SK-N-SH treated with all-trans-retinoic acid at 6 μM for 48 hours (cell line): ENCODE measurements at regions not wholly inside any gene's neighbourhood (a gene's known extent, or its start where the extent isn't known, plus 50 kb on each side); places are given as distances from the start of the nearest gene placed in this dataset.

ENCODE experiments used
- ATAC-seq: fragments of 200-7000 bp; cut with Tn5 transposase; 3 replicates; pipeline ENCODE4 v1.9.1; 2020; ENCODE audit warnings: mild to moderate bottlenecking, moderate library complexity
- ARNTL ChIP-seq: fragments of 450-650 bp; formaldehyde crosslinking; IDR thresholded peaks from 2 replicates; pipeline ENCODE4 v1.5.0; 2020; ENCODE audit warnings: low read depth, mild to moderate bottlenecking, moderate library complexity, borderline replicate concordance
- BACH2 ChIP-seq: fragments of 250-450 bp; sonication (Bioruptor Pico); IDR thresholded peaks from 2 replicates; pipeline ENCODE4 v1.9.0; 2021; ENCODE audit warnings: mild to moderate bottlenecking, borderline replicate concordance
- CREB5 ChIP-seq: fragments of 250-450 bp; sonication (Bioruptor Pico); IDR thresholded peaks from 2 replicates; pipeline ENCODE4 v1.5.1; 2020; ENCODE audit warnings: low read depth, mild to moderate bottlenecking, moderate library complexity
- CSDC2 ChIP-seq: fragments of 250-450 bp; sonication (Bioruptor Pico); IDR thresholded peaks from 2 replicates; pipeline ENCODE4 v1.5.0; 2020; ENCODE audit warnings: mild to moderate bottlenecking, moderate library complexity
- ESRRG ChIP-seq: fragments of 250-450 bp; sonication (Bioruptor Pico); IDR thresholded peaks from 2 replicates; pipeline ENCODE4 v1.6.1; 2021; ENCODE audit warnings: mild to moderate bottlenecking
- GLIS3 ChIP-seq: fragments of 250-450 bp; sonication (Bioruptor Pico); IDR thresholded peaks from 2 replicates; pipeline ENCODE4 v1.5.0; 2020; ENCODE audit warnings: mild to moderate bottlenecking, moderate library complexity
- ISL1 ChIP-seq: fragments of 250-450 bp; sonication (Bioruptor Pico); IDR thresholded peaks from 2 replicates; pipeline ENCODE4 v2.1.2; 2022; ENCODE audit warnings: mild to moderate bottlenecking, moderate library complexity
- OSR1 ChIP-seq: fragments of 250-450 bp; sonication (Bioruptor Pico); IDR thresholded peaks from 2 replicates; pipeline ENCODE4 v1.8.0; 2022; ENCODE audit warnings: moderate library complexity, mild to moderate bottlenecking, inconsistent platforms
- PATZ1 ChIP-seq: fragments of 250-450 bp; sonication (Bioruptor Pico); IDR thresholded peaks from 2 replicates; pipeline ENCODE4 v1.8.0; 2020; ENCODE audit warnings: mild to moderate bottlenecking, moderate library complexity, borderline replicate concordance
- POU6F1 ChIP-seq: fragments of 250-450 bp; sonication (Bioruptor Pico); IDR thresholded peaks from 2 replicates; pipeline ENCODE4 v1.8.0; 2021; ENCODE audit warnings: low read depth, mild to moderate bottlenecking, moderate library complexity, borderline replicate concordance
- PPARA ChIP-seq: fragments of 250-450 bp; sonication (Bioruptor Pico); IDR thresholded peaks from 2 replicates; pipeline ENCODE4 v1.5.0; 2020; ENCODE audit warnings: mild to moderate bottlenecking, borderline replicate concordance
- RARB ChIP-seq: fragments of 250-450 bp; sonication (Bioruptor Pico); IDR thresholded peaks from 2 replicates; pipeline ENCODE4 v1.8.0; 2021; ENCODE audit warnings: mild to moderate bottlenecking, moderate library complexity
- SNAI2 ChIP-seq: fragments of 250-450 bp; sonication (Bioruptor Pico); IDR thresholded peaks from 2 replicates; pipeline ENCODE4 v1.5.0; 2020; ENCODE audit warnings: mild to moderate bottlenecking, moderate library complexity
- TCF4 ChIP-seq: fragments of 250-450 bp; sonication (Bioruptor Pico); IDR thresholded peaks from 2 replicates; pipeline ENCODE4 v1.8.0; 2021; ENCODE audit warnings: mild to moderate bottlenecking, moderate library complexity, borderline replicate concordance
- TOX ChIP-seq: fragments of 250-450 bp; sonication (Bioruptor Pico); IDR thresholded peaks from 2 replicates; pipeline ENCODE4 v1.8.0; 2021; ENCODE audit warnings: mild to moderate bottlenecking, moderate library complexity, borderline replicate concordance
- TSHZ2 ChIP-seq: fragments of 250-450 bp; sonication (Bioruptor Pico); IDR thresholded peaks from 2 replicates; pipeline ENCODE4 v1.5.0; 2020; ENCODE audit warnings: mild to moderate bottlenecking, moderate library complexity
- ZC3H10 ChIP-seq: fragments of 250-450 bp; sonication (Bioruptor Pico); IDR thresholded peaks from 2 replicates; pipeline ENCODE4 v1.5.1; 2021; ENCODE audit warnings: mild to moderate bottlenecking, moderate library complexity
- ZFP3 ChIP-seq: fragments of 250-450 bp; sonication (Bioruptor Pico); IDR thresholded peaks from 2 replicates; pipeline ENCODE4 v1.5.0; 2020; ENCODE audit warnings: mild to moderate bottlenecking, moderate library complexity
- ZFP30 ChIP-seq: fragments of 450-650 bp; formaldehyde crosslinking; IDR thresholded peaks from 2 replicates; pipeline ENCODE4 v1.5.0; 2022; ENCODE audit warnings: mild to moderate bottlenecking, moderate library complexity
- ZNF565 ChIP-seq: fragments of 450-650 bp; formaldehyde crosslinking; conservative IDR thresholded peaks from 2 replicates; pipeline ENCODE4 v1.5.0; 2020; ENCODE audit warnings: low read depth, mild to moderate bottlenecking, moderate library complexity
- ZNF70 ChIP-seq: fragments of 450-650 bp; formaldehyde crosslinking; IDR thresholded peaks from 2 replicates; pipeline ENCODE4 v1.5.0; 2020; ENCODE audit warnings: mild to moderate bottlenecking, moderate library complexity

- no peak for ATAC-seq
- TF ChIP-seq OSR1 (no peak), ZFP30 (no peak), SNAI2 (CRISPR knock-in tag) (no peak), ESRRG (CRISPR knock-in tag) (no peak), TCF4 (no peak), ZC3H10 (no peak), RARB (CRISPR knock-in tag) (no peak), TOX (CRISPR knock-in tag) (no peak), ISL1 (no peak), CREB5 (no peak), POU6F1 (CRISPR knock-in tag) (no peak), BACH2 (CRISPR knock-in tag) (no peak), PATZ1 (CRISPR knock-in tag) (no peak), GLIS3 (CRISPR knock-in tag) (no peak), PPARA (CRISPR knock-in tag) (no peak), ZNF70 (CRISPR knock-in tag) (no peak), ZFP3 (CRISPR knock-in tag) (no peak), ARNTL (CRISPR knock-in tag) (no peak), TSHZ2 (CRISPR knock-in tag) (no peak)
Measured at GRCh38 chr1:79749607-79750006, 743.1 kb upstream of the ADGRL4 start.

GRCh38 chr1:79745929-79746328 lies 739.4 kb upstream of the ADGRL4 start:
- TF ChIP-seq ZFP30, result no peak
- TF ChIP-seq ZNF565 (CRISPR knock-in tag), result no peak
- TF ChIP-seq ISL1, result no peak
- TF ChIP-seq ESRRG (CRISPR knock-in tag), result no peak
- TF ChIP-seq TSHZ2 (CRISPR knock-in tag), result no peak
- no peak for TF ChIP-seq CSDC2
- no peak for TF ChIP-seq ZC3H10
- no peak for TF ChIP-seq RARB (CRISPR knock-in tag)
- TF ChIP-seq TOX (CRISPR knock-in tag), result no peak
- TF ChIP-seq SNAI2 (CRISPR knock-in tag), result no peak
- no peak for TF ChIP-seq OSR1
- TF ChIP-seq BACH2 (CRISPR knock-in tag), result no peak
- TF ChIP-seq GLIS3 (CRISPR knock-in tag), result no peak
- no peak for TF ChIP-seq PATZ1 (CRISPR knock-in tag)
- TF ChIP-seq POU6F1 (CRISPR knock-in tag), result no peak
- TF ChIP-seq PPARA (CRISPR knock-in tag), result no peak
- no peak for TF ChIP-seq CREB5
- no peak for ATAC-seq
